ENCODE measurements at regions not wholly inside any gene's neighbourhood (a gene's known extent, or its start where the extent isn't known, plus 50 kb on each side); places are given as distances from the start of the nearest gene placed in this dataset.
A peak's percentile ranks its signal among the peaks of the same experiment; 100 is the strongest.

DNA sequence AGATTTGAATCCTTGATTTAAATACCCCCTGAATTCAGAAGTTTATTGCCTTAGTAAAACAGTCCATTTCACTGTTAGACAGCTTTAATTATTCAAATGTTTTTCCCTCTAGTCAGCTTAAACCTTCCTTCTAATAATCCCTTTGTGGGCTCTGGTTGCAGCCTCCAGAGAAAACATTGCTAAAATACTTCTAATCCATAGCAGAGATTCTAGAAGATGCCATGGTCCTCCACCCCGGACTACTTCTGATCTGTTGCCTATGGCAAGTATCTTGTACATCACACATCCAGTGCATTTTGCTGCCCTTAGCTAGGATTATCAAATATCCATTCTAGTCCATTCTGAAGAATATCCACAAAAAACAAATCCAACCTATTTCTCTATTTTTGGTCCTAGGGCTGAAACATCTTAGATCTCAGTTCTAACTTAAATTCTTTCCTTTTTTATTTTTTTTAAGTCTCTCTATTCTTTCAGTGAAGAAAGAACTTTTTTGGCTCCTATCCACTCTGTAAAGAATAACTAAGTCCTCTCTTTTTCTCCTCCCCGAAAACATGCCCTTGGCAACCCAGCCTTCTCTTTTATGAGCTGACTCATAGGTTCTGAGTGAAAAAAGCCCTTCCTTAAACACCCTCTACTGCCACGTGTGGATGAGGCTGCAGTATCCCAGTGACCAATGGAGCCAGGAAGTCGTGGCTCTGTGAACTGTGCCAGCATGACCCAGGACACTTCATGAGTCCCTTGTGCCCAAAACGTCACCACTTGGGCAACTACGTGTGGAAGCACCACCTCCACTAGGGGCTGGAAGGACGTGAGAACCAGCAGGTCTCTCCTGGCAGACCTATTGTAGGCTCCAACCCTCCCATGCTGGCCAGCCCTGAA, 349.8 kb downstream of the TNS1 start:
- peak; percentile 91 to 97 (median 92) for DNase-seq

DNA sequence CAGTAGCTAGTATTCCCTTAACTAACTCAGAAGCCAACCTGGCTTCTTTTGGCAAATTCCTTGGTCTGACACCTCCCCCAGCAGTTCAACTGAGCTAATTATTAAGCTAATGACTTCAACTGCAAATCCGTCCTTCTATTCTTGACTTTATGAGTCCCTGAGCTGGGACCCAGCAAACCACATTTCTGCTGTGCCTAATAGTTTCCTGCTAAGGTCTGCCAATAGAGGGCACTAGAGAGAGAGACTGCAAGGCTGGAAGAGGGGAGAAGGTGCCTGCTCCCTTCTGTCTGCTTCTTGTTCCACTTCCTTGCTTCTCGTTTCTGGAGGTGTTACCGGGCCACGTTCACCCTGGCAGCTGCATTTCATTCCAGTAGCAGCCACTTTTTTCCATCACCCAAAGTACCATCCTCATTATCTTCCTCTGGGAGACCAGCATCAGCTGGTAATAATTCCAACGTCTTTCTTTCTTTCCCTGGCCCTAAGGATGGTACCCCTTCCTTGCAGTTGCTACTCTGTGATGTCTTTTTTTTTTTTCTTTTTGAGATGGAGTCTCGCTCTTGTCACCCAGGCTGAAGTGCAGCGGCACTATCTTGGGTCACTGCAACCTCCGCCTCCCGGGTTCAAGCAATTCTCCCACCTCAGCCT, 352.0 kb downstream of the TNS1 start:
- peak; percentile 70 to 90 (median 82) for DNase-seq

DNA sequence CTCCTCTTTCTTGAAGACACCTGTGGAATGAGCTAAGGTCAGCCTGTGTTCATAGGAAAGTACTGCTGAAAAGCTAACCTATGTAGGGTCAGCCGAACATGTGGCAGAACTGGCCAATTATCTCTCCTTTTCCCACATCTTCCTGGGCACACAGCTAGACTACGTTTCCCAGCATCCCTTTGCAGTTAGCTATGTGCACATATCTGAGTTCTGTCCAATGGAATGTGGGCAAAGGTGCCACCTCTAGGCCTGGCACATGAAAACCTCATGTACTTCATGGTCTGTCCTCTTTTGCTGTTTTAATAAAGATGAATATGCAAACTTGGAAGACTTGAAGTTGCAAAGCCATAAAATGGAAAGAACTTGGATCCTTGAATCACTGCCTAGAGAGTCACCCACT, 352.6 kb downstream of the TNS1 start:
- no peak for DNase-seq

DNA sequence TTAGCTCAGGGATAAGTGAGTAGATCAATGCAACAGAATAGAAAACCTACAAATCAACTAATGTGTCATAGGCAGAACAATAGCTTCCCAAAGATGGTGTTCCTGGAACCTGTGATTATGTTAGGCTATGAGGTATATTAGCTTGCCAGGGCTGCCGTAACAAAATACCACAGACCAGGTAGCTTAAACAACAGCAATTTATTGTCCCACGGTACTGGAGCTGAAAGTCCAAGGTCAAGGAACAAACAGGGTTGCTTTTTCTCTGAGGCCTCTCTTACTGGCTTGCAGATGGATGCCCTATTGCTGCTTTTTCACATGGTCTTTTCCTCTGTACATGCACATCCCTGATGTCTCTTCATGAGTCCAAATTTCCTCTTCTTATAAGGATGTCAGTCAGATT, 354.9 kb downstream of the TNS1 start:
- DNase-seq, result no peak

DNA sequence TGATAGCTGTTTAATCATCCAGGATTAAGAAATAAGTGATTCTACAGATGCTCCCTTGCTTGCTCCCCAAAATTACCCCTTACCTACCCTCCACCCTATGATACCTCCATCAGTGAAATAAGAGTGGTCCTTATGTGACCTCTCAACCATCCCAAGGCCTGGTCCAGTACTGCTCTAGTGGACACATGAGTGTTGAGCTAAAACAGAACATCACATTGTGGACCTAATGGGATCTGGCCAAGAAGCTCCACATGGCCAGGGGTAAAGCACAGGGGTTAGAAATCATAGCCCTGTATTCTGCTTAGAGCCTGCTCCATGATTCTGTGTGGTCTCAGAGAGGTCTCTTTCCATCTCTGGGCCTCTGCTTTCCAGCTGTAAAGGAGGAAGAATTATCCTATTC, 355.6 kb downstream of the TNS1 start:
- DNase-seq, result no peak

DNA sequence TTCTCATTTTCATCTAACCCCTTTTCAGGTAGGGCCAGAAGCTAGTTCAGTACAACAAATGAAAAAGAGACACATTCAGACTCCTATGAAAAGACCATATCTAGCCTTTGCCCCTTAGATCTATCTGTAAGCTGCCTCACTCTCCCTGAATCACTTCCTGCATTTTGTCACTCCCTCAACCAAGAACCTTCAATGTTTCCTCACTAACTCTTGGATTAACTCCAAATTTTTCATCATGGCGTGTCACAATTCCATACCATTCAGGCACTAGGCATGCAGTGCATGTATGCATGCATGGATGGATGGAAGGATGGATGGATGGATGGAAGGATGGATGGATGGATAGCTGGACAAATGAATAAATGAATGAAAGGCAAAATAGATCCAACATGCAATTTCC, 356.9 kb downstream of the TNS1 start:
- DNase-seq, result no peak

DNA sequence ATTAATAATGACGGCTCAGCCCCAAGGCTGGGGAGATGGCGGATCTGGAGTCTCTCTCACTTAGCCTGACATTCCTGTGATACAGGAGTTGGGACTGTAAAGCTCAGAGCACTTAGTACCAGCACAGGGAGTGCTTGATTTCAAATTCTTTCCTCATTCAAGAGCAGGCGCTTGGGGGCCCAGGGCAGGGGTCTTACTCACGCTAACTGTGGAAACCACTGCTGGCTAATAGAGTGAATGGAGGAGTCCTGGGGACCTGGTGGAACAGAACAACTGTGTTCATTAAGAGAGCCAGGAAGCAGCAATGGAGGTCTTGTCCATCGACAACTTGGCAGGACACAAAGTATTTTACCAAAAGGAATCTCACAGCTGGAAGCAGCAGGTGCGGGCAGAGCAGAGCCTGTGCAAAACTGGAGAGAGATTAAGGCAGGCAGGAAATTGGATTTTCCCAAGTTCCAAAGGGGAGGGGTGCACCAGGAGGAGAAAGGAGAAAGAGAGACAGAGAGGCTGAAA, 358.9 kb downstream of the TNS1 start:
- no peak for DNase-seq

DNA sequence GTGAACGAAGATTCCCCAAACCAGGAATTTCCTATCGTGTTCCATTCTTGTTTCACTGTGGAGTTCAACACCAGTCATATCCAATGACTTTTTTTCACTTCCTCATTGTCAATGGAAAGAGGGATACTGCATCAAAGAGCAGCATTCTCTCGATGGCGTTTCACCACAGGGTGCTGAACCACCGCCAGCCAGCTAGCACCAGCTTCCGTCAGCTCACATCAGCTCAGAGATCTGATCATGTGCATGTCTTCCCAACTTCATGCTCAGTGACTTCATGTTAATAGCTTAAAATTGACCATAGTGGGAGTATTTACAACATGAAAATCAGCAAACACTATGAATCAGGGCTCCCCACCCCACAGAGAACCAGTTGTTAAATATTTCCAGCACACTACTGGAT, 359.9 kb downstream of the TNS1 start:
- peak in 1 of 4 experiments; percentile 22 for DNase-seq

DNA sequence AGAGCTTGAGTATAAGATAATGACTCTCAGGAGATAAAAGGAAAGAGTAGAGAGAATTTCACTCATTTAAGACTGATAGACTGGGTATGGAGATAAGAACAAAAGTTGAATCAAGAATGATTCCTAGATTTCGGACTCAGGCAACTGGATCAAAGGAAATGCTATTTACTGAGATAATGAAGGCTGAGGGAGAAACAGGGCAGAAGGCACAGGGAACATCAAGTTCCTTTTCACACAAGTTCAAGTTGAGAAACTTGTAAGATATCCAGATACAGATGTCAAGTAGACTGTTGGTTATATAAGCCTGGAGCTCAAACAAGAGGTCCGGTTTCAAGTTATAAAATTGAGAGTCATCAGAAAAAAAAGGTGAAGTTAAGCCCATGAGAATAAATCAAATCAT, 360.8 kb downstream of the TNS1 start:
- no peak for DNase-seq

DNA sequence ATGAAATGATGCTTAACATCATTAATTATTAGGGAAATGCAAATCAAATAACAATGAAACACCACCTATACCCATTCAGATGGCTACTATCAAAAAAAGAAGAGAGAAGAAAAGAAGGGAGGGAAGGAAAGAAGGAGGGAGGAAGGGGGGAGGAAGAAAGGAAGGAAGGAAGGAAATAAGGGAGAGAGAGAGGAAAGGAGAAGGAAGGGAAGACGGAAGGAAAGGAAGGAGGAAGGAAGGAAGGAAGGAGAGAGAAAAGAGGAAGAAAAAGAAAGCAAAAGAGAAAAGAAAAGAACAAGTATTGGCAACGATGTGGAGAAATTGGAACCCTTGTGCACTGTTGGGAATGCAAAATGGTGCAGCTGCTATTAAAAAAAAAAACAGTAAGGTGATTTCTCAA, 363.3 kb downstream of the TNS1 start:
- no peak for DNase-seq

DNA sequence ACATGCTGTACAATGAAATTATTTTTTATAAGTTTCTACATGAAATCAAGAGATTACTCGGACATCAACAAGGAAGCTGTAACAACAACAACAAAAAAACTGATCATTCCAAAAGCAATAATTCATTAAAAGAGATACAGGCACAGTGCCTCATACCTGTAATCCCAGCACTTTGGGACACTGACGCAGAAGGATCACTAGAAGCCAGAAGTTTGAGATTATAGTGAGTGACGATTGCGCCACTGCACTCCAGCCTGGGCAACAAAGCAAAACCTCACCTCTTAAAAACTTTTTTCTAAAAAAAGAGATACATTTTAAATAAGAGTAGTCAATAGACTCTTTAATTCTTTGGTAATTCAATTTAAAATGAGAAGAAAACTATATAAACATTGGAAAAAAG, 364.3 kb downstream of the TNS1 start:
- DNase-seq, result no peak

DNA sequence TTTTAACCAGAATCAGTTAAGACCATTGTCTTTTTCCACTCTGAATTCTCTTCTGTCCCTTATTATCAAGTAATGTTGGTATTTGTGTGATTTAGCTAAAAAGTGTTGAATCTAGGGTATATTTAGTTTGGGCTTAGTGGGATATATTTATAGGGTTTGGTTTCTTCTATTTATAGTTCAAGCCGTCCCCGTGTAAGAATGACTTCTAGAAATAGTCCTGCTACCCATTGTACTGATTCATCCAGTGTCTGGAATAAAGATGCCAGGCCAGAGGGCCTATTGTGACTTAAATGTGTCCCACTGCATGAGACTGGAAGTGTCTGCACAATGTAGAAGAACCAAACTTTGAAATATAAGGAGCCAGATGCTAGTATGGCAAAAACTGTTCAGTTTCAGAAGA, 364.8 kb downstream of the TNS1 start:
- DNase-seq, result no peak

DNA sequence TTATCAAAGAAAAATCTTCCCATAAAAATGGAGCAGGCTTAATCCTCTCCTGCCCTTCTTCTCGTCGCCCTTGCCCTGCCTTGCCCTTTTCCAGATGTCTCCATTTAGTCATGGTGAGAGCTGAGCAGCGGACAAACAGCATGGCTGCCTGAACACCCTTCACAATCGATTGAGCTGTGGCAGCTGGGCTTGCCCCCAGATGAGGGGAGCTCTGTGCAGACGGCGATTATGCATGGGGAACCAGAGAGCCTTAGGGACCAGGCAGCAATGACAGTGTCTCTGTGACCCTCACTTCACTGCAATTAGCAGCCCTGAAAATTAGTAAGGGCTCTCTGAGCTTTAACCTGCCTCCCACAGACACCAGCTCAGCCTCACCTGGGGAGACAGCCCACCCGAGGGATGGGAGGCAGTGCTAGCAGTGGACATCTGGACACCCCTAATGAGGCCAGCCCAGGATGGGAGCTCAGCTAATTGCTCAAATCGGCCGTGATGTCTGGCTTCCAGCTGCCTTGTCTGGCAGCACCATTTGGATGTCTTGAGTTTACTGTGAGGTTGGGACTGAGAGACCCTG, 365.7 kb downstream of the TNS1 start:
- no peak for DNase-seq

DNA sequence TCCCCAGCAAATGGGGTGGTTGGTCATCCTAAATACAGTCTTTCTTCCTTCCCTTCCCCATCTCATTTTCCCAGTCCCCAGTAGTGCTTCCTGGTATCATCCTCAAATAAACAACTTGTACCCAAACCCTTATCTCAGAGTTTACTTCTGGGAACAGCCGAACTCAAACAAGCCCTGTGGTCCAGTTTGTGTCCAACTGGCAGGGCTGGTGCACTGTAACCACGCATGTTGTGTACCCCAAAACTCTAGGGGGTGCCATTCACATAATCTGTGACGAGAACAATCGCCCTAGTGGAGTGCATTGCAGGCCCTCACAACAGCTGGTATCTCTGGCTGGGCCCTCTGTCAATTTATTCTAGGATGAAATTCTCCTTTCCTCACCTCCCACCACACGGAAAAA, 366.2 kb downstream of the TNS1 start:
- DNase-seq, result no peak

DNA sequence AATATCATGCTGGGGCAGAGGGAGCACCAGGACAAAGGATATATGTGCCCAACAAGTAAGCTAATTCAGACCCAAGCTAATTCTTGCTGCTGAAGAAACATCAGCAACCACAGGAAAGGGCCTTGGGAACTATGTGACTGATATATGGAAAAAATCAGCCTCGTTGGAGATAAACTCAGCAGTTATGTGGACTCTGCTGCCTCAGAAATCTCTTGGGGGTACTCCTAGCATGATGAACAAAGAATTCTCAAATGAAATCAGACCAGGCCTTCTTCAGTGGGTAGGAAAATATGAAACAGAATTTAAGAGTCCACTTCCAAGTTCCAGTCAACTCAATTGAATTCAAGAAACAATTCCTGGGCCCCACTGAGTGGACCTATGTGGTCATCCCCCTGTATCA, 367.9 kb downstream of the TNS1 start:
- DNase-seq, result no peak

DNA sequence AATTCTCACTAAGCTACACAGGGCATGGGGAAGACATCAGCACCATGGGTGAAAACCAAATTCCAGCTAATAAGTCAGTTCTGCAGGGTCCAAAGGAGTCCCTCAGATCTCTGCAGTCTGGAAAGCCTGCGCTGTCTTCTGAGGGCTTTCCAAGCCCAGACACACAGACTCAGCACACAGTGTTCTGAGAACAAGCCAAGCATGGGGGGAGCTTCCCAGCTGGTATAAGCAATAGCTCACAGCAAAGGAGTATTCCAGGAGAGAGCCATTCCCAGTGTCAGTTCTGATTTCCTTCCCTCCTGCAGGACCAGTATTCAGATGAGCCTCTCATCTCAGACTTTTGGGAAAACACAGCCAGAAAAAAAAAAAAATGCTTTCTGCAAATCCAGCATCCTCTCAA, 370.8 kb downstream of the TNS1 start:
- no peak for DNase-seq

DNA sequence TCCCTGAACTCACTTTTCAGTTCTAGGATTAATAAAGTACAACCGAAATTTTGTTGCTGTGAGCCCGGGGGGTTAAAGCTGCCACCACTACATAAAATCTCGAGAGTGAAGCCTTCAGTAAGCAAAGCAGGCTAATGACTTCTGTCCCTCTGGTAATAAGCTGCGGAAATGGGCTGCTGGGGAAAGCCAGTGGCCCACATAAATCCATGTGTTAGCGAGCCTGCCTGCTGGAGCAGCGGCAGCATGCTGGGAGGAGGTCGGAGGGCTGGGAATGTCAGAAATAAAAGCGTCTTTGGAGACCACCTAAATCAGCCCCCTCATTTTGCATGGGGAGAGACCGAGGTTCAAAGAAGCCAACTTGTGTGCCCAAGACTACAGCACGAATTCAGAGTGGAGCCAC, 371.7 kb downstream of the TNS1 start:
- no peak for DNase-seq

DNA sequence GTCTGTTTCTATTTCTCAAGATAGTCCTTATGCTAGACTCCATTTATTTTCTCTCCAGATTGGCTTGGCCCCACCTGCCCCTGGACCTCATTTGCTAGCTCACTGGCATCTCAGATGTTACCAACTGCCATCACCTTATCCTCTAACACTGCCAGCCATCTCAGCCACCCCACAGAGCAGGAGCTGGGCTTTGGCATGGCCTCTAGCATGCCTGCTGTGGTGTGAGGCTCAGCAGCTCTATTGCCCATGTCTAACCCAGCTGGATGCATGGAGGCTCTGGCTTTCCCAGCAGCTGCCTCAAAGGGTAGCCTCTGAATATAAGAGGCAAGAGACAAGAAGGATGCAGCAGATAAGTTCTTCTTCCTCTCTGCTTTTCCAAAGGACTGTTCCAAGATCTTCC, 373.4 kb downstream of the TNS1 start:
- DNase-seq, result no peak

DNA sequence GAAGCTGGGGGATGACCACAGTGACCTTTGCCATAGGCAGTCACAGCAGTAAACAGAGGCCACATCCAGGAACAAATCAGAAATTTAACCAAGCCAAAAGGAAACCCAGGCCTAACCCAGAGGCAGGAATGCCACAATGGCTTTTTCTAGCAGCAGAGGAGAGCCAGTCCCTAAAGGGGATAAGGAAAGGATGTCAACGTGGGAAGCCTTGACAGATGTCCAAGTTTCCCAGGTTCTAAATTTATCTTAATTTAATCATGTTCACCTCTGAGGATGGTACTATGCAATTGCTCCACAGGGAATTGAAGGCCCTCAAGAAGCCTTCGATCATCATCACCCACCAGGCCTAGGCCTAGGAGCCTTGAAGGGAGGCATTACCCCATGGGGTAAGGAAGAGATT, 374.7 kb downstream of the TNS1 start:
- DNase-seq, result no peak

DNA sequence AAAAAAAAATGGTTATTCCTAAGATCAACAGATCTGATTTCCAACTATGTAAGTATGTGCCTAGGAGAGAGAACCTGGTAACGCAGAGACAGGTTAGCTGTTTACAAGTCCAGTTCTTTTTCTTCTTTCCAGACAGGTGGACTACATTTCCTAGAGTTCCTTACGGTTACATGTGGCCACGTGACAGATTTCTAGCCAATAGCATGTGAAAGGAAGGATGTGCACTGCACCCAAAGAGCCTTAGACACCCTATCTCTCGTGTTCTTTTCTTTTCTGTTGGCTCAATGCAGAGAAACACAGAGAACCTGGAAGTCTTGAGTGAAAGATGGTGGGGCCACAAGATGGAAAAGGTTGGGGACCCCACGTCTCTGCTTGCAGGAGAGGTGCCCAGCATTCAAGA, 375.9 kb downstream of the TNS1 start:
- DNase-seq, result no peak

DNA sequence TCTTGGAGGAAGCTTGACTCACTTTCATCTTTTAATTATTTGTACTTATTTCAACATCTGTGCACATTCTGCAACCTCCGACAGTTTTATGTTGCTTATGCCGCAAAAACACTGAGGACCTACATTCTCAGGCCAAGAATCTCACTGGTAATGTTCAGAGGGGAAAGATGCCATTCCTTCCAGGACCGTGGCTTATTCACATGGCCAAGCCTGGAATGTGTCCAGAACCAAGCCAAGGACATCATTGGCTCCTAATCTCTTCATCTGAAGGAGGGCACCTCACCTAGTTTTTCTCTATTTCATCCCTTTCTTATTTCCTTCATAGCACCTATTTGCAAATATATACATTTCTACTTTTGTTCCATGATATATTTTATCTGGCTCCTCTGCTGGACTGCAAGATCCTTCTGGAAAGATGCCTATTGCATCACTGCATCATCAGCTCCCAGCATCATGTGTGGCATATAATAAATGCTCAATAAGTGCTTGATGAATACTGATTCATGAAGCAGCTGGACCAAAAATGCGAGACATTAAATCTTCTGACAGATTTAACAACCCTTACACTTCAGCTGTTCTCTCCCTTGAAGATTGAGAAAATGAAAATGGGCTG, 377.1 kb downstream of the TNS1 start:
- DNase-seq, result no peak

DNA sequence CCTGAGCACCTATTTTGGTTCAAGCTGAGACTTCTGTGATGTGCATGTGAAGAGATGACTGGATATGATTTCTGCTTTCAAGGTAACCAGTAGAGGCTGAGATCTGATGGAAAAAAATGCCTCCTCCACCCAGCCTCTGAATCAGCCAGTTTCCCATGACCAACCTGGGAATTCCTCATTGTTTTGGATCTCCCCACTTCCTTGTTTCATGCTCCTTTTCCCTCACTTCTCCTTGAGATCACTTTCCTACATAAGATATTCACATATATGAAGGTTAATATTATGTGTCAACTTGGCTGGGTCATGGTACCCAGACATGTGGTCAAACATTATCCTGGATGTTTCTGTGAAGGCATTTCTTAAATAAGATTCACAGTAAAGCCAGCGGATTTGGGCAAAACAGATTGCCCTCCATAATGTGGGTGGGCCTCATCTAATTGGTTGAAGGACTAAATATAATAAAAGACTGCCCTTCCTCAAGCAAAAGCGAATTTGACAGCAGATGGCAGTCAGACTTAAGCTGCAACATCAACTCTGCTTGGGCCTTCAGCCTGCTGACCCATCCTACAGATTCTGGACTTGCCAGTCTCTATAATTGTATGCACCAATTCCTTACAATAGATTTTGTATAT, 379.4 kb downstream of the TNS1 start:
- no peak for DNase-seq
